HL-60 (cell line): ENCODE measurements at regions not wholly inside any gene's neighbourhood (a gene's known extent, or its start where the extent isn't known, plus 50 kb on each side); places are given as distances from the start of the nearest gene placed in this dataset.

Experiments used
- POLR2AphosphoS5 ChIP-seq: IDR thresholded peaks from 2 replicates; pipeline ENCODE4 v1.6.1; 2012; ENCODE audit warnings: low read depth
- TF ChIP-seq, protein P1 (sequence below): IDR thresholded peaks from 2 replicates; pipeline ENCODE4 v1.6.1; 2012; ENCODE audit warnings: low read depth; ENCODE audit not compliant: insufficient replicate concordance
- TF ChIP-seq, protein P2 (sequence below): IDR thresholded peaks from one replicate; pipeline ENCODE4 v1.5.1; 2011; ENCODE audit warnings: low read length, control low read depth, inconsistent platforms; ENCODE audit not compliant: insufficient read depth

GRCh38 chr16:87123356-87124001, 193.7 kb downstream of the C16orf95 start:
- TF ChIP-seq, protein P1, sequence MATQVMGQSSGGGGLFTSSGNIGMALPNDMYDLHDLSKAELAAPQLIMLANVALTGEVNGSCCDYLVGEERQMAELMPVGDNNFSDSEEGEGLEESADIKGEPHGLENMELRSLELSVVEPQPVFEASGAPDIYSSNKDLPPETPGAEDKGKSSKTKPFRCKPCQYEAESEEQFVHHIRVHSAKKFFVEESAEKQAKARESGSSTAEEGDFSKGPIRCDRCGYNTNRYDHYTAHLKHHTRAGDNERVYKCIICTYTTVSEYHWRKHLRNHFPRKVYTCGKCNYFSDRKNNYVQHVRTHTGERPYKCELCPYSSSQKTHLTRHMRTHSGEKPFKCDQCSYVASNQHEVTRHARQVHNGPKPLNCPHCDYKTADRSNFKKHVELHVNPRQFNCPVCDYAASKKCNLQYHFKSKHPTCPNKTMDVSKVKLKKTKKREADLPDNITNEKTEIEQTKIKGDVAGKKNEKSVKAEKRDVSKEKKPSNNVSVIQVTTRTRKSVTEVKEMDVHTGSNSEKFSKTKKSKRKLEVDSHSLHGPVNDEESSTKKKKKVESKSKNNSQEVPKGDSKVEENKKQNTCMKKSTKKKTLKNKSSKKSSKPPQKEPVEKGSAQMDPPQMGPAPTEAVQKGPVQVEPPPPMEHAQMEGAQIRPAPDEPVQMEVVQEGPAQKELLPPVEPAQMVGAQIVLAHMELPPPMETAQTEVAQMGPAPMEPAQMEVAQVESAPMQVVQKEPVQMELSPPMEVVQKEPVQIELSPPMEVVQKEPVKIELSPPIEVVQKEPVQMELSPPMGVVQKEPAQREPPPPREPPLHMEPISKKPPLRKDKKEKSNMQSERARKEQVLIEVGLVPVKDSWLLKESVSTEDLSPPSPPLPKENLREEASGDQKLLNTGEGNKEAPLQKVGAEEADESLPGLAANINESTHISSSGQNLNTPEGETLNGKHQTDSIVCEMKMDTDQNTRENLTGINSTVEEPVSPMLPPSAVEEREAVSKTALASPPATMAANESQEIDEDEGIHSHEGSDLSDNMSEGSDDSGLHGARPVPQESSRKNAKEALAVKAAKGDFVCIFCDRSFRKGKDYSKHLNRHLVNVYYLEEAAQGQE, result no peak
- TF ChIP-seq, protein P2, sequence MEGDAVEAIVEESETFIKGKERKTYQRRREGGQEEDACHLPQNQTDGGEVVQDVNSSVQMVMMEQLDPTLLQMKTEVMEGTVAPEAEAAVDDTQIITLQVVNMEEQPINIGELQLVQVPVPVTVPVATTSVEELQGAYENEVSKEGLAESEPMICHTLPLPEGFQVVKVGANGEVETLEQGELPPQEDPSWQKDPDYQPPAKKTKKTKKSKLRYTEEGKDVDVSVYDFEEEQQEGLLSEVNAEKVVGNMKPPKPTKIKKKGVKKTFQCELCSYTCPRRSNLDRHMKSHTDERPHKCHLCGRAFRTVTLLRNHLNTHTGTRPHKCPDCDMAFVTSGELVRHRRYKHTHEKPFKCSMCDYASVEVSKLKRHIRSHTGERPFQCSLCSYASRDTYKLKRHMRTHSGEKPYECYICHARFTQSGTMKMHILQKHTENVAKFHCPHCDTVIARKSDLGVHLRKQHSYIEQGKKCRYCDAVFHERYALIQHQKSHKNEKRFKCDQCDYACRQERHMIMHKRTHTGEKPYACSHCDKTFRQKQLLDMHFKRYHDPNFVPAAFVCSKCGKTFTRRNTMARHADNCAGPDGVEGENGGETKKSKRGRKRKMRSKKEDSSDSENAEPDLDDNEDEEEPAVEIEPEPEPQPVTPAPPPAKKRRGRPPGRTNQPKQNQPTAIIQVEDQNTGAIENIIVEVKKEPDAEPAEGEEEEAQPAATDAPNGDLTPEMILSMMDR, result no peak
- no peak for TF ChIP-seq POLR2AphosphoS5
